M059J (cell line): ENCODE measurements at regions not wholly inside any gene's neighbourhood (a gene's known extent, or its start where the extent isn't known, plus 50 kb on each side); places are given as distances from the start of the nearest gene placed in this dataset.
"Not testable (repeated sequence)": the region's sequence is repeated elsewhere in the genome, so short reads cannot be mapped to it uniquely, and the experiment has no call there.

ENCODE experiments used
- DNase-seq: peaks from one replicate; pipeline ENCODE4 v3.0.0-alpha.2; 2012; ENCODE audit warnings: low read depth

- DNase-seq: no peak
These were observed 205.1 kb downstream of the NUFIP1 start for GRCh38 chr13:44783994-44784707.

- no peak for DNase-seq
These were observed 204.6 kb upstream of the TSC22D1 start for GRCh38 chr13:44780591-44781280.

- DNase-seq: no peak
These were observed 202.8 kb upstream of the TSC22D1 start for GRCh38 chr13:44778761-44779484.

- not testable (repeated sequence) for DNase-seq
These were observed 199.2 kb upstream of the TSC22D1 start for GRCh38 chr13:44775290-44775689.

- DNase-seq: peak; percentile 55
These were observed 194.8 kb upstream of the TSC22D1 start for GRCh38 chr13:44770951-44771350.

GRCh38 chr13:44769686-44770085, 193.6 kb upstream of the TSC22D1 start:
- no peak for DNase-seq

GRCh38 chr13:44768775-44769581, 192.8 kb upstream of the TSC22D1 start:
- DNase-seq: peak; percentile 6

GRCh38 chr13:44768239-44768638, 192.1 kb upstream of the TSC22D1 start:
- DNase-seq: no peak

- no peak for DNase-seq
These were observed 188.9 kb upstream of the TSC22D1 start for GRCh38 chr13:44765001-44765471.

GRCh38 chr13:44764302-44764692, 188.2 kb upstream of the TSC22D1 start:
- DNase-seq: peak; percentile 66

- DNase-seq: peak; percentile 49
These were observed 187.6 kb upstream of the TSC22D1 start for GRCh38 chr13:44763615-44764301.

- DNase-seq: no peak
These were observed 186.8 kb upstream of the TSC22D1 start for GRCh38 chr13:44762911-44763310.

- no peak for DNase-seq
These were observed 184.3 kb upstream of the TSC22D1 start for GRCh38 chr13:44760434-44760833.

GRCh38 chr13:44759384-44760360, 183.5 kb upstream of the TSC22D1 start:
- peak; percentile 18 for DNase-seq

GRCh38 chr13:44758630-44759383, 182.7 kb upstream of the TSC22D1 start:
- DNase-seq: peak; percentile 77

- DNase-seq: no peak
These were observed 181.5 kb upstream of the TSC22D1 start for GRCh38 chr13:44757671-44758070.

- peak; percentile 65 for DNase-seq
These were observed 180.2 kb upstream of the TSC22D1 start for GRCh38 chr13:44756276-44756810.

- peak; percentile 84 for DNase-seq
These were observed 179.7 kb upstream of the TSC22D1 start for GRCh38 chr13:44755872-44756271.

- no peak for DNase-seq
These were observed 176.0 kb upstream of the TSC22D1 start for GRCh38 chr13:44752164-44752563.
